SK-N-SH (cell line): ENCODE measurements at regions not wholly inside any gene's neighbourhood (a gene's known extent, or its start where the extent isn't known, plus 50 kb on each side); places are given as distances from the start of the nearest gene placed in this dataset.

ENCODE experiments used
- CTCF ChIA-PET: fragments of 300-600, 350-600 bp; formaldehyde crosslinking; extraction: SDS; loops from one replicate; lab custom pipeline; 2021; lab: Yijun Ruan, JAX
- POLR2A ChIA-PET: fragments of 350-600 bp; sonication (Branson Sonifier 250); formaldehyde crosslinking; extraction: SDS; loops from one replicate; lab custom pipeline; 2020; ENCODE audit warnings: antibody characterized with exemption, inconsistent platforms; lab: Yijun Ruan, JAX
- DNase-seq: peaks from one replicate; pipeline ENCODE4 v3.0.0; 2012
- H2AFZ ChIP-seq: fragments of 200-600 bp; sonication (generic); 2 replicates; pipeline ENCODE4 v1.8.1; 2016; ENCODE audit warnings: antibody characterized with exemption, mild to moderate bottlenecking, low read depth
- H3F3A ChIP-seq: fragments of 200-600 bp; sonication (generic); replicated peaks from 2 replicates; pipeline ENCODE3; 2016; ENCODE audit warnings: antibody characterized with exemption, mild to moderate bottlenecking; ENCODE audit not compliant: insufficient read depth
- H3K27ac ChIP-seq, 2 experiments: fragments of 200-500 bp in 1 of 2; fragments of 200-600 bp in 1 of 2; sonication (Bioruptor generic) in 1 of 2; sonication (generic), shearing (Covaris generic) in 1 of 2; 2 replicates each; pipeline versions ENCODE4 v1.5.1 to v1.6.1; 2014 to 2016; ENCODE audit warnings: low read depth in 2 of 2, inconsistent platforms in 1 of 2, low read length in 1 of 2, mild to moderate bottlenecking in 1 of 2, mixed read lengths in 1 of 2
- H3K27me3 ChIP-seq: fragments of 200-600 bp; sonication (generic), shearing (Covaris generic); 2 replicates; pipeline ENCODE4 v1.6.1; 2016; ENCODE audit warnings: mixed run types; ENCODE audit not compliant: insufficient read depth
- H3K36me3 ChIP-seq, 2 experiments: fragments of 200-500 bp in 1 of 2; fragments of 200-600 bp in 1 of 2; sonication (Bioruptor generic) in 1 of 2; sonication (generic) in 1 of 2; replicated peaks in 1 of 2; 2 replicates each; pipeline versions ENCODE3 to v1.5.1; 2014 to 2016; ENCODE audit warnings: low read length in 1 of 2, mild to moderate bottlenecking in 1 of 2; ENCODE audit not compliant: insufficient read depth in 2 of 2, control insufficient read depth in 1 of 2
- H3K4me1 ChIP-seq, 2 experiments: fragments of 200-500 bp in 1 of 2; fragments of 200-600 bp in 1 of 2; sonication (Bioruptor generic) in 1 of 2; sonication (generic), shearing (Covaris generic) in 1 of 2; 2 replicates each; pipeline versions ENCODE4 v1.5.1 to v1.6.1; 2014 to 2016; ENCODE audit warnings: low read depth in 1 of 2, low read length in 1 of 2, mixed run types in 1 of 2; ENCODE audit not compliant: insufficient read depth in 2 of 2, control insufficient read depth in 1 of 2
- H3K4me2 ChIP-seq: fragments of 200-600 bp; sonication (generic), shearing (Covaris generic); 2 replicates; pipeline ENCODE4 v1.6.1; 2017; ENCODE audit warnings: mixed run types
- H3K4me3 ChIP-seq, 2 experiments: fragments of 200-500 bp in 1 of 2; fragments of 200-600 bp in 1 of 2; sonication (Bioruptor generic) in 1 of 2; sonication (generic), shearing (Covaris generic) in 1 of 2; 2 replicates each; pipeline versions ENCODE4 v1.5.1 to v1.8.1; 2014 to 2016; ENCODE audit warnings: low read depth in 2 of 2, inconsistent platforms in 1 of 2, low read length in 1 of 2, mild to moderate bottlenecking in 1 of 2, mixed read lengths in 1 of 2, moderate library complexity in 1 of 2
- H3K79me2 ChIP-seq: fragments of 200-600 bp; sonication (generic); 2 replicates; pipeline ENCODE4 v1.8.1; 2017; ENCODE audit warnings: mild to moderate bottlenecking; ENCODE audit not compliant: insufficient read depth
- H3K9ac ChIP-seq: fragments of 200-600 bp; sonication (generic); 2 replicates; pipeline ENCODE4 v1.6.1; 2017; ENCODE audit warnings: mixed run types
- H3K9me2 ChIP-seq: fragments of 200-600 bp; sonication (generic); 2 replicates; pipeline ENCODE4 v1.6.1; 2017; ENCODE audit warnings: mixed run types
- H3K9me3 ChIP-seq: fragments of 200-600 bp; sonication (generic); 2 replicates; pipeline ENCODE4 v1.6.1; 2017; ENCODE audit warnings: mixed run types, mild to moderate bottlenecking, moderate library complexity
- H4K20me1 ChIP-seq: fragments of 200-600 bp; sonication (generic); 2 replicates; pipeline ENCODE4 v1.6.1; 2017; ENCODE audit warnings: mild to moderate bottlenecking, mixed run types; ENCODE audit not compliant: insufficient read depth
- CHD2 ChIP-seq: fragments of 150-350 bp; IDR thresholded peaks from 2 replicates; pipeline ENCODE4 v1.6.1; 2018; ENCODE audit warnings: low read length; ENCODE audit not compliant: partially characterized antibody
- ELF1 ChIP-seq: IDR thresholded peaks from 2 replicates; pipeline ENCODE4 v1.4.0; 2012
- EP300 ChIP-seq, 2 experiments: IDR thresholded peaks; 2 replicates each; pipeline versions ENCODE4 v1.4.0 to v1.6.1; 2012; ENCODE audit warnings: borderline replicate concordance in 1 of 2, low read depth in 1 of 2, low read length in 1 of 2
- EZH2phosphoT487 ChIP-seq: fragments of 200-600 bp; sonication (generic); IDR thresholded peaks from 2 replicates; pipeline ENCODE4 v1.6.1; 2017; ENCODE audit warnings: low read depth, mixed run types, mild to moderate bottlenecking, antibody characterized with exemption, moderate library complexity, borderline replicate concordance
- FOSL2 ChIP-seq: IDR thresholded peaks from 2 replicates; pipeline ENCODE4 v1.4.0; 2012; ENCODE audit warnings: low read depth, mild to moderate bottlenecking, moderate library complexity, borderline replicate concordance
- FOXJ3 ChIP-seq: sonication (generic); formaldehyde crosslinking; IDR thresholded peaks from 2 replicates; pipeline ENCODE4 v1.5.1; 2020; ENCODE audit warnings: mild to moderate bottlenecking, missing genetic modification reagents
- JUND ChIP-seq: IDR thresholded peaks from 2 replicates; pipeline ENCODE4 v1.4.0; 2012
- MXI1 ChIP-seq: IDR thresholded peaks from 2 replicates; pipeline ENCODE4 v1.6.1; 2012; ENCODE audit warnings: mild to moderate bottlenecking, low read depth, low read length, improper control_type of control experiment
- NFIC ChIP-seq: IDR thresholded peaks from 2 replicates; pipeline ENCODE4 v1.4.0; 2012; ENCODE audit warnings: borderline replicate concordance
- NRF1 ChIP-seq: IDR thresholded peaks from 2 replicates; pipeline ENCODE4 v1.6.1; 2012; ENCODE audit warnings: low read depth, mild to moderate bottlenecking, low read length
- PBX3 ChIP-seq: IDR thresholded peaks from 2 replicates; pipeline ENCODE4; 2012
- POLR2AphosphoS5 ChIP-seq: IDR thresholded peaks from 2 replicates; pipeline ENCODE4 v1.6.1; 2012; ENCODE audit warnings: low read depth, low read length
- RCOR1 ChIP-seq: fragments of 150-350 bp; IDR thresholded peaks from 2 replicates; pipeline ENCODE4 v1.6.1; 2017; ENCODE audit warnings: antibody characterized with exemption, low read length
- REST ChIP-seq: IDR thresholded peaks from 2 replicates; pipeline ENCODE4 v1.6.1; 2012; ENCODE audit warnings: mild to moderate bottlenecking, low read depth, low read length, moderate library complexity
- RXRA ChIP-seq: IDR thresholded peaks from 2 replicates; pipeline ENCODE4 v1.4.0; 2012; ENCODE audit warnings: low read depth, mild to moderate bottlenecking, borderline replicate concordance
- SMC3 ChIP-seq: IDR thresholded peaks from 2 replicates; pipeline ENCODE4 v1.6.1; 2012; ENCODE audit warnings: low read depth, low read length, improper control_type of control experiment
- TEAD4 ChIP-seq: IDR thresholded peaks from 2 replicates; pipeline ENCODE4 v1.4.0; 2012; ENCODE audit warnings: mild to moderate bottlenecking, borderline replicate concordance; ENCODE audit not compliant: insufficient read depth
- WGBS: methylation state at CpG from one replicate; pipeline ENCODE4 v1.1.6; 2017; ENCODE audit warnings: low lambda C conversion rate; 5-methylcytosine and 5-hydroxymethylcytosine counted together
- TF ChIP-seq, protein P1 (sequence below): IDR thresholded peaks from 2 replicates; pipeline ENCODE4 v1.4.0; 2012; ENCODE audit warnings: low read depth
- TF ChIP-seq, protein P2 (sequence below): fragments of 150-350 bp; IDR thresholded peaks from 2 replicates; pipeline ENCODE4 v1.6.1; 2016; ENCODE audit warnings: mild to moderate bottlenecking, low read depth, low read length
- TF ChIP-seq, protein P3 (sequence below): fragments of 200-600 bp; sonication (generic); IDR thresholded peaks from 2 replicates; pipeline ENCODE4 v1.6.1; 2017; ENCODE audit warnings: antibody characterized with exemption, mild to moderate bottlenecking, moderate library complexity

DNA sequence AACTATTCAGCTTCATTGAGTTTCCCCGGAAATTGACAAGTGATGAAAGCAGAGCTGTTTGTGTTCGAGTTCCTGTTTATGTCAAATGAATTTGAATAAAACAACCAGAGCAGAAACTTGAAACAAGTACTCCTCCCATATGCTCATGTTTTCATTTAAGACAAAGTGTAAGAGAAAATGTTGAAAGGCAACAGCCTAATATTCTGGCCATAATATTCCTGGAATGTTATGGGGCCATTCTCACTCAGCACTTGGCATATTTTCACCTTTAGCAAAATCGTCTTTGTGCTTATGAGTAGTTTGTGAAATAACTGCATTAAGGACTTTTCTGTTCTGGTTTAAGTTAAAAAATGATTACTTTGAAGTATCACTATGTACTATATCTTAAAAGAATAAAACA lies 276.0 kb upstream of the FAT1 start:
- Histone ChIP-seq H4K20me1 (no peaks in the 10 kb centered on the region), H3F3A (no peaks in the 10 kb centered on the region), H3K36me3 (no peaks in the 10 kb centered on the region), H3K4me1 (no peaks in the 10 kb centered on the region), H3K4me3 (no peak overlapping the region), H3K9ac (no peak overlapping the region), H3K79me2 (no peaks in the 10 kb centered on the region), H3K4me2 (no peak overlapping the region), H3K27ac (no peak overlapping the region), H3K27me3 (no peaks in the 10 kb centered on the region; the same call in 1 of the 2 replicates), H3K9me2 (no peaks in the 10 kb centered on the region), H3K9me3 (no peaks in the 10 kb centered on the region), H2AFZ (no peak overlapping the region)
- CTCF ChIA-PET = no interaction called here
- TF ChIP-seq, protein P1, sequence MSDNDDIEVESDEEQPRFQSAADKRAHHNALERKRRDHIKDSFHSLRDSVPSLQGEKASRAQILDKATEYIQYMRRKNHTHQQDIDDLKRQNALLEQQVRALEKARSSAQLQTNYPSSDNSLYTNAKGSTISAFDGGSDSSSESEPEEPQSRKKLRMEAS = no peak
- TF ChIP-seq RXRA = no peak
- TF ChIP-seq EP300 (IDR thresholded peaks at IDR 0.05; ENCODE audit: borderline replicate concordance in 1 of 2, low read depth in 1 of 2, low read length in 1 of 2) = no peak
- no peak for TF ChIP-seq JUND
- TF ChIP-seq ELF1 = no peak
- TF ChIP-seq EZH2phosphoT487 = no peak
- no peak for TF ChIP-seq CHD2
- no peak for TF ChIP-seq RCOR1
- TF ChIP-seq PBX3 = no peak
- TF ChIP-seq POLR2AphosphoS5 = no peak
- TF ChIP-seq REST = no peak
- TF ChIP-seq MXI1 = no peak
- TF ChIP-seq TEAD4 = no peak
- TF ChIP-seq, protein P2, sequence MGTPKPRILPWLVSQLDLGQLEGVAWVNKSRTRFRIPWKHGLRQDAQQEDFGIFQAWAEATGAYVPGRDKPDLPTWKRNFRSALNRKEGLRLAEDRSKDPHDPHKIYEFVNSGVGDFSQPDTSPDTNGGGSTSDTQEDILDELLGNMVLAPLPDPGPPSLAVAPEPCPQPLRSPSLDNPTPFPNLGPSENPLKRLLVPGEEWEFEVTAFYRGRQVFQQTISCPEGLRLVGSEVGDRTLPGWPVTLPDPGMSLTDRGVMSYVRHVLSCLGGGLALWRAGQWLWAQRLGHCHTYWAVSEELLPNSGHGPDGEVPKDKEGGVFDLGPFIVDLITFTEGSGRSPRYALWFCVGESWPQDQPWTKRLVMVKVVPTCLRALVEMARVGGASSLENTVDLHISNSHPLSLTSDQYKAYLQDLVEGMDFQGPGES = no peak
- TF ChIP-seq NRF1 = no peak
- TF ChIP-seq SMC3 = no peak
- no peak for TF ChIP-seq FOXJ3 (CRISPR knock-in tag)
- TF ChIP-seq FOSL2 = no peak
- TF ChIP-seq, protein P3, sequence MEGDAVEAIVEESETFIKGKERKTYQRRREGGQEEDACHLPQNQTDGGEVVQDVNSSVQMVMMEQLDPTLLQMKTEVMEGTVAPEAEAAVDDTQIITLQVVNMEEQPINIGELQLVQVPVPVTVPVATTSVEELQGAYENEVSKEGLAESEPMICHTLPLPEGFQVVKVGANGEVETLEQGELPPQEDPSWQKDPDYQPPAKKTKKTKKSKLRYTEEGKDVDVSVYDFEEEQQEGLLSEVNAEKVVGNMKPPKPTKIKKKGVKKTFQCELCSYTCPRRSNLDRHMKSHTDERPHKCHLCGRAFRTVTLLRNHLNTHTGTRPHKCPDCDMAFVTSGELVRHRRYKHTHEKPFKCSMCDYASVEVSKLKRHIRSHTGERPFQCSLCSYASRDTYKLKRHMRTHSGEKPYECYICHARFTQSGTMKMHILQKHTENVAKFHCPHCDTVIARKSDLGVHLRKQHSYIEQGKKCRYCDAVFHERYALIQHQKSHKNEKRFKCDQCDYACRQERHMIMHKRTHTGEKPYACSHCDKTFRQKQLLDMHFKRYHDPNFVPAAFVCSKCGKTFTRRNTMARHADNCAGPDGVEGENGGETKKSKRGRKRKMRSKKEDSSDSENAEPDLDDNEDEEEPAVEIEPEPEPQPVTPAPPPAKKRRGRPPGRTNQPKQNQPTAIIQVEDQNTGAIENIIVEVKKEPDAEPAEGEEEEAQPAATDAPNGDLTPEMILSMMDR = no peak
- no peak for TF ChIP-seq NFIC
- DNase-seq = no peak
- POLR2A ChIA-PET = no interaction called here
- 22% methylated on average over 3 of the region's 3 CpGs for WGBS
